Jurkat, Clone E6-1 (cell line): ENCODE measurements at regions not wholly inside any gene's neighbourhood (a gene's known extent, or its start where the extent isn't known, plus 50 kb on each side); places are given as distances from the start of the nearest gene placed in this dataset.
A peak's percentile ranks its signal among the peaks of the same experiment; 100 is the strongest.
"Not testable (repeated sequence)": the region's sequence is repeated elsewhere in the genome, so short reads cannot be mapped to it uniquely, and the experiment has no call there.

ENCODE experiments used
- DNase-seq: peaks from one replicate; pipeline ENCODE4 v3.0.0-alpha.2; 2011; ENCODE audit warnings: low read depth, low spot score
- H3K4me3 ChIP-seq: 2 replicates; pipeline ENCODE4 v1.5.1; 2011; ENCODE audit warnings: mild to moderate bottlenecking, low read length, control low read depth, moderate library complexity

DNA sequence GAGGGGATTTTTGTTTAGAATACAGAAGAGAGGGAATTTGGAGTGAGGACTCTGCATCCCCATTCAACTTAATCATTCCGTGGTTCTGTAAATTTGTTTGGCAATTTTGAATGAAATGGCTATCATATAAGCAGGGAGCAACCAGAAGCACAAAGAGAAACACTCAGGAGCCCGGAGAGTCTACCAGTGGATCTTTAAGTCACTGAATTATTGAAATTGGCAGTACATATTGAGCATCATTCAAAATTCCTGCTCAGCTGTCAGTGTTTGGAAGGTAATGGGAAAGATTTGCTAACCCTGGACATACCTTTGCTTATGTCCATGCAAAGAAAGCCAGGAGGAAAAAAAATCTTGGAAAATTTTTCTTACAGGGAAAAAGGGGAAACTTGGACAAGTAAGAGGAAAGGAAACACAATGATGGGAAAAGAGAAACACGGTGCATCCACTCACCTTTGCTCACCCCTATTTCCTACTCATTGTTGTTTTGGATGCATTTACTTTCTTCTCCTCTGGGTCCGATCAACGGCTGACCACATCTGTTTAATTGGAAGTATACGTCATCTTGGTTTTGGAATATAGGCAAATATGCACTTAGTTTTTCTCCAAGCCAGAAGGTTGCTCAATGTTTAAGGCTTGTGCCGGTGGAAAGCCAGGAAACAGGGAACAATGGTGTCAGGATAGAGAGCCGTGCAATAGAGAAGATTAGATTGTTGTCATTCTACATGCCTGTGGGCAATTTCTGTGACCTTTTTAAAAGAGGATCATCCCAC lies 243.0 kb upstream of the LYPLAL1 start:
- no peak for DNase-seq
- H3K4me3 ChIP-seq: no peak overlapping the region

DNA sequence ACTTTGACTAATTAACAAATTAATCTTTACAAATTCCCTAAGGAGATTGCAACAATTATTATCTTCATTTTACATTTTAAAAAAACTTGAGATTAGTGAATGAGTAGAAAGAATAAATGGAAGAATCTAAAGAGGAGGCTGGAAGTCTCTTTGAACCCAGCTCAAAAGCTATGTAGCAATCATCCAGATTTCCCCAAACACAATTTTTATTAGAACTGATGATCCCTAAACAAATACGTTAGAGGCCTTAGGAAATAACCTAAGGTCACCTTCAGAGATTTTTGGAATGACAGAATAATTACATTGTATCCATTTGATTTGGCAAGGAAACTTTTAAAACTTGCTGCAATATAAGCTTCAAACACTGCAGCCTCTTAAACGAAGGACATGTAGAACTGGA lies 242.4 kb upstream of the LYPLAL1 start:
- DNase-seq: no peak
- H3K4me3 ChIP-seq: no peak overlapping the region

DNA sequence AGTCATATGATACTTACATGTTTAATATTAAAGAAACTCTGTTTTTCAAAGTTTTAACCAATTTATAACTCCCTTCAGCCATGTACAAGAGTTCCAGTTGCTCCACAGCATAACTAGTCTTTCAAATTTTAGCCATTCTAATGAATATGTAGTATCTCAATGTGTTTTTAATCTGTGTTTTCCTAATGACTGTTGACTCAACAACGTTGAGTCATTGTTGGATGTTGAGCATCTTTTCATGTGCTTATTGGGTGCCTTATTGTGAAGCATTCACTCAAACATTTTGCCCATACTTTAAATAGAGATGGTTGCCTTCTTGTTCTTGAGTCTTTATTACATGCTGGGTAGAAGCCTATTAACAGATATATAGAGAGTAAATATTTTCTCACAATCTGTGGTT lies 240.2 kb upstream of the LYPLAL1 start:
- H3K4me3 ChIP-seq: no peak overlapping the region
- DNase-seq: no peak

DNA sequence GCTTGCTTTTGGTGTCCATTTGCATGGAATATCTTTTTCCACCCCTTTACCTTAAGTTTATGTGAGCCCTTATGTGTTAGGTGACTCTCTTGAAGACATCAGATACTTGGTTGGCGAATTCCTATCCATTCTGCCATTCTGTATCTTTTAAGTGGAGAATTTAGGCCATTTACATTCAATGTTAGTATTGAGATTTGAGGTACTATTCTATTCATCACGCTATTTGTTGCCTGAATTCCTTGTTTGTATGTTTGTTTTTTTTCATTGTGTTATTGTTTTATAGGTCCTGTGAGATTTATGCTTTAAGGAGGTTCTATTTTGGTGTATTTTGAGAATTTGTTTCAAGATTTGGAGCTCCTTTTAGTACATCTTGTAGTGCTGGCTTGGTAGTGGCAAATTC lies 238.3 kb upstream of the LYPLAL1 start:
- H3K4me3 ChIP-seq, DNase-seq: not testable (repeated sequence)

DNA sequence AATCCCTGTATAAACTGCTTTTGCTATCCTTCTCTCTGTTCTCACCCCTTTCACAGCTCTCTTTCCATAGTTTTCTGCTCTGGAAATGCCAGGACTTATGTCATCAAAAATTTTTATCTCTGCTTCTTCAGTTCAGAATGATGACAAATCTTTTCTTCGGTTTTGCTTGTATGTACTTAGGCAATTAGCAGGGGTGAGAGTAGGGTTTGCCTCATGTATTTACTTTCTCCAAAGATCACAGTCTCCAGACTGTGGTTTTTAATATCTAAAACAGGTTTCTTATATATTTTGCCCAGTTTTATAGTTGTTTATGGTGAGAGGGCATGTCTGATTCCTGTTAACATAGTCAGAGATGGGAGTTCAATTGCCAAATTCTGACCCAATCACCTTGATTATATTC lies 235.4 kb upstream of the LYPLAL1 start:
- no peak overlapping the region for H3K4me3 ChIP-seq
- DNase-seq: no peak

DNA sequence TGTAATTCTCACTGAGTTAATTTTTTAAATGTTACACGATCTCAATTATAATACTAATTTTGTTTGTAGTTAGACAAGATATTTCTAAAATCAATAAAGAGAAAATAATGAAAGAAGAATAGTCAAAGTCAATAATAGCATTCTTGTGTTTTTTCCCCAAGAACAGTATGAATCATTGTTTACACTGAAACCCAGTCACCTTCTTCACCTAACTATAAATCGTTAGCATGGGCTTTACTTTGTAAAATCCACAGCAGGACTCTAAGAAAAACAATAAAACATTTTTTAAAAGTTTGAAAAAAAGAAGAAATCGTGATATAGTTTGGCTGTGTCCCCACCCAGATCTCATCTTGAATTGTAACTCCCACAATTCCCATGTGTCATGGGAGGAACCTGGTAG lies 234.6 kb upstream of the LYPLAL1 start:
- no peak overlapping the region for H3K4me3 ChIP-seq
- DNase-seq: no peak

DNA sequence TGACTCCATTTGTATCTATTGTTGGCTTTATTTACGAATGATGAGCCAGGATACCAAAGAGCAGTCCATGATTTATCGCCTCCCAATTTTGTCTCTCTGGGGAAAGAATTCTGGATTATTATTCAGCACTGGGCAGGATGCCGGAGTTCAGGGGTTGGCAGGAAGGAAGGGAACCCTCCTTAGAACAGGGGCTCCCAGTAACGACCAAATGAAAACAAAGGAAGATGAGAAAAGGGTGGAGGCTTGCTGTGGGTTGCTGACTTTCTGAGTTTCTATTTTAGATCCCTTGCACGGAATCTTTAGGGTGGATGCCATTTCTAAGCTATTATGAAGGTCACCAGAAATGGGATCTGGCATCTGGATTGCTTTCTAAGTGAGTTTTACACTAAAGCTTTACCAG lies 231.2 kb upstream of the LYPLAL1 start:
- no peak for DNase-seq
- no peak overlapping the region for H3K4me3 ChIP-seq

DNA sequence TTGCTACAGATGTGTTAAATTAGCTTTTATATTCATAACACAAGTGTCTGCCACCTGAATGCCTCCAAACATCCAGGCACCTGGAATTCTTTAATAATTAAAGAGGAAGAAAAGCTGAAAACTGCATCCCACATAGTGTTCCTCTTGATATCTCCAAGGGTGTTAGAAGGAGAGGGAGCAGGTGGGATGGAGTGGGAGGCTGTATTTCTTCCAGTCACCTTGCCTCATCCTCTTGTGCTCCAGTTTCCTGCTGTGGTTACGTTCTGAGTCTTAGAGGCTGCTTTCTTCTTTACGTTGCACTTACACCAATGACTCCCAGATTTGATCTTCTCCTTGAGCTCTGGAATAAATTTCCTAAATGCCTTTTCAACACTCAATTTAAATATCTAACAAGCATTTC lies 230.3 kb upstream of the LYPLAL1 start:
- no peak overlapping the region for H3K4me3 ChIP-seq
- DNase-seq: no peak

DNA sequence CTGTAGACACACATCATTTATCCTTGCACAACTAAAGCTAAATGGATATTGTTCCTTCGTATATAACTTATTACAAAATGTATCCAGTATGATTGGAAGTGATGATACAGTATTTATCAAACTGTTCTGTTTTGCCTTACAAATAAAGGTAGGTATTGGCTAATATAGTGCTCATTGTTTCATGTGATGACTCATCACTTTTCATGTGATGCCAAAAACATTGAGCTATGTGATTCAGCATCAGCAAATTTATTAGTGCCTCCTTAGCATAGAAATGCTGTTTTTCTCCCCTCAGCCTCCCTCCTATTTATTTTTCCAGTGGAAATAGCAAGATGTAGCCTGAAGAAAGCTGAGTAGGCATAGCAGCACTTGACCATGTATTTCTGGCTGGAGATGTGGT lies 228.6 kb upstream of the LYPLAL1 start:
- no peak for DNase-seq
- H3K4me3 ChIP-seq: no peak overlapping the region

DNA sequence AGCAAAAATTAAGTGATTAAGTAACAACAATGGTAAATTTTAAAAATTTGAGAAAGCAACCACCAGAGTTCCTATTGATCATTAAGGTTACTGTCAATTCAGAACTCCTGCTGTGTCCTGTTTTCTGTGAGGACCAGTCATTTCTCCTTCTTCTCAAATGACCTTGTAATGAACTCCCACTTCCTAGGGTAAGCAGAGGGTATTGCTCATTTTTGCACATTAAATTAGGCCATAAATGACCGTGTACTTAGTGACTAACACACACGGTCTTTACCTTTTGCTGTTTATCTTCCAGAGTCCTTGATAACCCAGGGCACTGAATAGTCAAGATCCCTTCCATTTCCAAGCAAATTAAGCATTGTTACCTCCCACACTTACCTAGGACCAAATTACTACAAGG lies 227.5 kb upstream of the LYPLAL1 start:
- DNase-seq: no peak
- H3K4me3 ChIP-seq: no peak overlapping the region

DNA sequence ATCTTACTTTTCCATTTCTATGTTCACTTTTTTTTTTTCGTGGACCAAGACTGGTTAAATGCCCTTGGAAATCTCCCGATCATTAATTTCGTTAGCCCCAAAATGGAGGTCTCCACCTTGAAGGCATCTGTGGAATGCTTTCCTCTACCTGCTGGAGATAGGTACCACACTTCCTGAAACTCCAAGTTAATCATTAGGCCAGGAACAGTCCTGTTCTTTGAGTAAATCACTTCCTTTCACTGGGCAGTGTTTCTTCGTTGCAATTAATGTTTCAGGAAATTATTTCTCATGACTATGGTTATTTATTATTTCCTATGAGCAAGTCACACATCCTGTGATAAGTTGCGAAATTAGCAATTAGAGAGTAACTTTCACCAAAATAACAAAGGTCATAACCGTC lies 225.2 kb upstream of the LYPLAL1 start:
- no peak overlapping the region for H3K4me3 ChIP-seq
- DNase-seq: no peak

DNA sequence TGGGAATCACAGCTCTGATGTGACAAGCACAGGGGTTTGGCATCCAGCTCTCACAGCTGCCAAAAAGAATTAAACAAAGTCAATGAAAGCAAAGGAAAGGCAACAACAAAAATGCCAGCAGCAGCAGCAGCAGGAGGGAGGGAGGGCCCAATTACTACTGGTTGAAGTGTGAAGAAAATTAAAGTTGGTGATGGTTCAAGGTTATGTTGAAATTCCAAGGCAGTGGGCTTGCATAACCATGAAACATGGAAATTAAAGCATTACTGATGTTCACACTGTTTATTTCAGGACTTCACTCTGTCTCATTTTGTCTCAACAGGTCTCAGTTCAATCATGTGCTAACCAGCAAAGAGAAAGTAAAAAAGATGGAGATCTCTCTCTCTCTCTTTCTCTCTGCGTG lies 220.3 kb upstream of the LYPLAL1 start:
- H3K4me3 ChIP-seq: no peak overlapping the region
- DNase-seq: no peak

DNA sequence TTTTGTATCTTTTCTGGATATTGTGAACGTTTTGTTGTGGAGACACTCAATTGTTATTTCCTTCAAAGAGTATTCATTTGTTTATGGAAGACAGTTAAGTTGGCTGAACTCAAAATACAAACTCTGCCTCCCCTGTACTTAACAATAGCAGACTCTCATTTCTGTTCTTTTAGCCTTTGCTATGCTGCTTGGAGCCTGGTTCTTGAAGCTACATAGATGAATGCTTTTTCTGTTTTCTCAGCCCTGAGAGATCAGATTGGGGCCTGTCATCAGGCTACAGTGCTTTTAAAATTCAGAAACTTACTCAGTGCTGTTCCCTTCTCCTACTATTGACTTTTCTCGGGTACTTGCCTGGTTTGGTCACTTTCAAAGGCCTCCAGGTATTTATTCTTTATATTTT lies 215.7 kb upstream of the LYPLAL1 start:
- no peak overlapping the region for H3K4me3 ChIP-seq
- DNase-seq: no peak

DNA sequence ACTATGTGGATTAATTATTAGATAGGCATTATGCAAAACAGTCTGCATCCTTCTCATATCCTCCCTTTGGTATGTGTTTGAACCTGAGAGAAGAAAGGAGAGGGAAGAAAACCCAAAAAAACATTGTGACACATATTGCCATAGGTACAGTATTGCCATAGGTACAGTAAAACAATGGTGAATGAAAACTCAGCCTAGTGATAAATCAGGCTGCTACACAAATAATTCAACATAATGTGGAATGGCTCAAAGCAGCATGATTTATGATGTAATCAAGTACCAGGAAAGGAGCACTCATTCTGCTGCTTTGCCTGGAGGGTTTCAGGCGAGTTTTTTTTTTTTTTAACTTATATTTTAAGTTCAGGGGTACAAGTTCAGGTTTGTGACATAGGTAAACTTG lies 213.9 kb upstream of the LYPLAL1 start:
- no peak for DNase-seq

DNA sequence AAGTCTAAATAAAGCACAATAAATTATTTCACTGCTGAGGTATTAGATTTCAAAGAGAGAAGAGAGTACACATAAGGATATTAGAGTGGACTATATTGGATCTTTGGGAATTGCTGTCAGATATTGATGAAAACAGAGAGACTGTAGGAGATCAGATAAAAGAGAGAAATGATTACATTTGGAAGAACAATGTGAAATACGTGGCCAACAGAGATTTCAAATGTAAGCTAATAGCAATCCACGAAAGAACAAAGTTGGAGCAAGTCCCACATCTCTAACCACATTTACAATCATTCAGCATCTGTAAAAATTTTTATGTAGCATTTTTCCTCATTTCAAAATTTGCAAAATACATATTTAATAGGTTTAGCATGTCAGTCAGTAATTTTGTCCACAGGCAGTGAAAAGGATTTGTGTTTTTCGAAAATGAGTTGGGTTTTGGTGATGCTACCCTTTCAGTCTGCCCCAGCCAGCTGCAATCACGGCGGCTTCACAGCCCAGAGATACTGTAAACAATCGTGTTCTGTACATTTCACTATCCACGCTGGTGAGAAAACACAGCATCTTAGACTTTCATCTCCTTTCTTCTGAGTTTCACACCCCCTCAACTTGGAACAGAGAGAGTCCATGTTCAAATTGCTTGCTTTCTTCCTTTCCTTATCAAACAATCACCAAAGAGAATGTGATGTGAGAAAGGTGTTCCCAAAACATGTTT lies 209.1 kb upstream of the LYPLAL1 start:
- no peak overlapping the region for H3K4me3 ChIP-seq
- no peak for DNase-seq

More for the DNA sequence above, 213.9 kb upstream of the LYPLAL1 start:
- no peak overlapping the region for H3K4me3 ChIP-seq

DNA sequence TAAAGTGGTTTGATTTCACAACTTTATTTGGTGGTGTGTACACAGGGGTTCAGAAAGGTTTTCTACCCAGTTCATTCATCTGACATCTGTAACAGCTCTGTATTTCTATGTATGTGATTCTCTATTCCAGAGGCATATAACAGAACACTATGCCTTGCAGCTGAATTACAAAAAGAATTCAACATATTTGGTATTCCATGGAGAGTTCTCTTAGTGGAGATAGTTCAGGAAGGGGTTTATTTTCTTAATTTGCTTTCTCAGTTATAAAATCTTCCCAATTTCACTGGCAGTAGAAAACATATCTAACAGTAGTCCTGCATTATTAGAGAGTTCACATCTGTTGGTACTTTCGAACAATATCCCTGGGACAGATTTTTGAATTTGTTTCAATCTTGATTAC lies 207.9 kb upstream of the LYPLAL1 start:
- DNase-seq: no peak
- H3K4me3 ChIP-seq: no peak overlapping the region

DNA sequence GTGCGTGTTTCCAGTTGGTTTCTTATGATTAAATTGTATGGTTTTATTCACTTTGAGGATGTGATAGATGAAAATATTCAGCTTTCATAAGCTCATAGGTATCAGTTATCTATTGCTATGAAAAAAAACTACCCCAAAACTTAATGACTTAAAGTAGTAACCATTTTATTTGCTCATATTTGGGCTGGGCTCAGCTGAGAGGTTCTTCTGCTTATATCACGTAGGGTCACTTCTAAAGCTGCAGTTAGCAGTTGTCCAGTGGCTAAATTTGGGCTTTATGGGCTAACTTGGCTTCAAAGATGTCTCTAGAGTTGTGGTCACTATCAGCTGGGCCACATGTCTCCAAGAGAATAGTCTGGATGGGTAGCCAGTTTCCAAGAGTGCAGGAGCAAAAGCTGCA lies 206.4 kb upstream of the LYPLAL1 start:
- H3K4me3 ChIP-seq: no peak overlapping the region
- no peak for DNase-seq

DNA sequence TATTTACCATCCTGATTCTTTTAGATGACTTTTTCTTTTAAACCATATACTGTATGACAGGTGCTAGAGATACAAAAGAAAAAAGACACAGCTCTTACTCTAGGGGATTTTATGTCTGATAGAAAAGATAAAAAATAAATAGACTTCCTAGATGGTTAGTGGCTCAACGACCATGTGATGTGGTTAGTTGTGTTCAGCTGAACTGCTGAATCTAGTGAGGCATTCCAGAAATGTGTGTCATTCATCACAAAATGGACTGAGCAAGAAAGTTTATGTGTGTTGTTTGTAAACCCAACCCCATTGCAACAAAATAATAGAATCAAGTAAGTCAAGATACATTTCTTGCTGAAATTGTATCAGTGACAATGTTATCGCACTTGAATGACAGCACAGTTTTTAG lies 205.8 kb upstream of the LYPLAL1 start:
- no peak overlapping the region for H3K4me3 ChIP-seq
- DNase-seq: peak; percentile 5

DNA sequence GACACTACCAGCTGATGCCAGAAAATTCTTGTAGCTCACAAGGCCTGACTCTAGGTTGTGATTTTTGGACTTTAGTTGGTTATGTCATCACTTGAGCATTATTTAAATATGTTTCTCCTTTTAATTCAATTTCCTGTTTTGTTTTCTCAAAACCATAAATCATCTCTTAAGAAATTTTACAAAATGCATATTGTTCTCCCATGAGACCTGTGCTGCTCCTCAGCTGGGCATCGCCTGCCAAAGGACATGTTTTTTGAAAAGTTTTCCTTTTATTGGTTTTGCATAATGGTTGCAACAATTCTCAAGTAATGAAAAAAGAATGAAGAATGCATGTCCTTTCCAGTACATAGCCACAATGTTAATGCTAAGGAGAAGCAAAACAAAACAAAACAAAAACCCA lies 204.7 kb upstream of the LYPLAL1 start:
- no peak for DNase-seq
- no peak overlapping the region for H3K4me3 ChIP-seq

DNA sequence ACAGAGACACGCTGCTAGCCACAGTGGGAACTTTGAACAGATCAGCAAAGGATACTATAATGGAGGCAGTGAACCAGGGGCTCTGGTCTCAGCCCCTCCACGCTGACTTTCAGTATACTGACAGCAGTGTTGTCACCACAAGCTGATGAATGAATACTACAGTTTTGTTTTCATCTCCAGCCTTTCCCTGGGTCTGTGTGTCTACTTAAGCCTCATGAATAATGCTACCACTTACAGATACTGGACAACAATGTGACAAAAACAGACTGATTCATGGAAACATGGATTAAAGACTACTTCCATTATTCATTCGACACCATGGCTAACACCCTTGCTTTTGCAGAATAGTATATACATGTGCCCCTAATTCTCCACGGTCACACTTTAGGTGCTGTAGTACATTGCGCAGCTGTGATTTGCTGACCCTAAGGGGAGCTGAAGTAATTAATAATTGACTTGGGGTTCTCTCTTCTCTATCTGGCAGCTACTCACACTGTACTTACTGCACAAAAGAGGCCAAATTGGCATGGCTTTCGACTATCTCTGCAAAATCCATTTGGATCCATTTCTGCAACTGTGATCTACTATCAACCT lies 203.2 kb upstream of the LYPLAL1 start:
- H3K4me3 ChIP-seq: no peak overlapping the region
- DNase-seq: no peak

DNA sequence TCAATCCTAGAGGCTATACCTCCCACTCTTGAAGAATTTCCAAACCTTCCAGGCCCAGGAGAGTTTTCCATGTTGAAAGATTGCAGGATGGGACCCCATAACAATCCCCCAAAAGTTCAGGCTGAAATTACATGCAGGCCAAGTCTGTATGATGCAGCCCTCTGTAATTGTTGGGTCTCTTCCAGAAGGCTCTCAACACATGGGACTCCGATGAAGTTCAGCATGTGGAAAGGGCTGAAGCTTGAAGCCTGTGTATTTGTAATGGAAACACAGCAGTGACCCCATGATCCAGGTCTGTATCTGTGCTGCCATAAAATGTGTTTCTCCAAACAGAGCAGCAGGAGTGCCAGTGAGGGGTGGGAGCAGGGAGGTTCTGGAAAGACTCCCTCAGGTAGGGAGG lies 202.5 kb upstream of the LYPLAL1 start:
- DNase-seq: no peak
- no peak overlapping the region for H3K4me3 ChIP-seq
